GM10248 (cell line): ENCODE measurements at regions not wholly inside any gene's neighbourhood (a gene's known extent, or its start where the extent isn't known, plus 50 kb on each side); places are given as distances from the start of the nearest gene placed in this dataset.
"Not testable (repeated sequence)": the region's sequence is repeated elsewhere in the genome, so short reads cannot be mapped to it uniquely, and the experiment has no call there.

Source experiments
- CTCF ChIA-PET: fragments of 300-600 bp; sonication (Branson Sonifier 250); formaldehyde crosslinking; extraction: SDS; loops from one replicate; lab custom pipeline; 2021; ENCODE audit warnings: antibody characterized with exemption; lab: Yijun Ruan, JAX
- POLR2A ChIA-PET: fragments of 350-650 bp; sonication (Branson Sonifier 250); formaldehyde crosslinking; extraction: SDS; loops from one replicate; lab custom pipeline; 2020; ENCODE audit warnings: antibody characterized with exemption; lab: Yijun Ruan, JAX
- DNase-seq: peaks from one replicate; pipeline ENCODE4 v3.0.0; 2012; ENCODE audit errors: extremely low spot score
- CTCF ChIP-seq: IDR thresholded peaks from 2 replicates; pipeline ENCODE4 v1.5.1; 2012; ENCODE audit warnings: mild to moderate bottlenecking, low read depth; ENCODE audit errors: extremely low read depth, missing control alignments, control extremely low read depth

- CTCF ChIA-PET, DNase-seq, POLR2A ChIA-PET: not testable (repeated sequence)
These were observed 165.4 kb downstream of the USP22 start for GRCh38 chr17:20877384-20877783.

GRCh38 chr17:20890338-20890737 is 152.5 kb downstream of the USP22 start:
- no peak for TF ChIP-seq CTCF
- ChIA-PET CTCF (no interaction called here), POLR2A (no interaction called here)
- no peak for DNase-seq

- CTCF ChIA-PET, POLR2A ChIA-PET, DNase-seq: not testable (repeated sequence)
These were observed 147.4 kb downstream of the USP22 start for GRCh38 chr17:20895426-20895825.

- POLR2A ChIA-PET, result no interaction called here
- CTCF ChIA-PET, result interaction anchor here (0.9 kb wide), 1 partner anchor 95 kb away, joined by 3 read pairs; no protein-coding TSS in a partner anchor
- no peak for TF ChIP-seq CTCF
- peak; percentile 11 for DNase-seq
These were observed 146.6 kb downstream of the USP22 start for GRCh38 chr17:20896153-20896649.

- DNase-seq, result not testable (repeated sequence)
These were observed 144.1 kb downstream of the USP22 start for GRCh38 chr17:20898726-20899125.

GRCh38 chr17:20902496-20902895 is 140.3 kb downstream of the USP22 start:
- CTCF ChIA-PET, DNase-seq, POLR2A ChIA-PET: not testable (repeated sequence)

More at GRCh38 chr17:20898726-20899125, 144.1 kb downstream of the USP22 start:
- CTCF ChIA-PET, POLR2A ChIA-PET: not testable (repeated sequence)

- POLR2A ChIA-PET, DNase-seq, CTCF ChIA-PET: not testable (repeated sequence)
These were observed 139.3 kb downstream of the USP22 start for GRCh38 chr17:20903549-20903948.

GRCh38 chr17:20908313-20909267 is 134.2 kb downstream of the USP22 start:
- POLR2A ChIA-PET, result no interaction called here
- TF ChIP-seq CTCF, result peak; percentile 56
- peak; percentile 94 for DNase-seq
- CTCF ChIA-PET, result no interaction called here

GRCh38 chr17:20914658-20915057 is 128.2 kb downstream of the USP22 start:
- ChIA-PET CTCF (interaction anchor here (0.6 kb wide), 1 partner anchor 1763 kb away, joined by 3 read pairs; no protein-coding TSS in a partner anchor), POLR2A (no interaction called here)
- no peak for DNase-seq
- TF ChIP-seq CTCF, result no peak
